Cerebellar cortex (tissue), 1 donor: ENCODE measurements at regions not wholly inside any gene's neighbourhood (a gene's known extent, or its start where the extent isn't known, plus 50 kb on each side); places are given as distances from the start of the nearest gene placed in this dataset.
"Not testable (repeated sequence)": the region's sequence is repeated elsewhere in the genome, so short reads cannot be mapped to it uniquely, and the experiment has no call there.

Experiments used
- DNase-seq: peaks from one replicate; pipeline ENCODE4 v3.0.0-alpha.2; 2015; ENCODE audit warnings: low spot score

DNA sequence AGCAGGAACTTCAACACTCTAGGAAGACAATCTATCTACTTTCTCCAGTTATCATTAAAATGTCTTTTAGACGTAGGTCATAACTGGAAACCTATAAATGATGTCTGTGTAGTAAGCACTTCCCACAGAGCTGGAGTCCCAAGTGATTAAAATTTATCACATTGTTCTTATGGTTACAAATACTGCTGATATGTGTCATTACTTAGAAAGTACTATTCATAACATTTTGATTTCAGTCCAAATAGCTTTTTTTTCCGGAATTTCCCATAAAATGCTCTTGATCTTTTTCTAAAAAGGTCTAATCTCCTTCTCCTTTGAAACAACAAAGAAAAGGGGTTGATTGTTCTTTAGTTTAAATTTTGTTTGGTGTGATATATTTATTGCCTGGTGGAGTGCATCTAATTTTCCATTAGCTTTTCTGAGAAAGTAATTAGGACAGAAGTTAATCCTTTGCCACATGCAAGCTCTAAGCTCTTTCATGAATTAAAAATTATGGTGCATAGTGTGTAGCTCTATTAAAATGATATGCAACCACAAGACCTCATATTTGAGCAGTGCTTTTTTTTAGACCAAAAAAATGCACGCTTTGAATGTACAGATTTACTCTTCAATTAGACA lies 132.7 kb upstream of the TCF21 start:
- DNase-seq = no peak

DNA sequence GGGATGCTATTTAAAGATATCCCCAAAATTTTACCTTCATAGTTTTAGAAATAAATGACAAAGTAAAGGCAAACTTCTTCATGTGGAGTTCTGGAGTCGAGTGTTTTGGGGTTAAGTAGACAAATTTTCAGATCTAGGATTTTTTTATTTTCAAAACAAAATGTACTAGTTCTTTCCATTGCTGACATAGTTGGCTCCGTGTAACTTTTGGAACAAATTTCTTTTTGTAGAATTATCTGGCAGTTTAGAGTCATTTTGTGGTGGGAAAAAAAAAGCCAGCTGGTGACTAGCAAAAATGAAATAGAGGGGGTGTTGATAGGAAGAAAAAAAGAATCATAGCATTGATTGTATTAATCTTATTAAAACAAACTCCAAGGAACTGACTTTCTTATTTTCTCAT lies 131.6 kb upstream of the TCF21 start:
- no peak for DNase-seq

DNA sequence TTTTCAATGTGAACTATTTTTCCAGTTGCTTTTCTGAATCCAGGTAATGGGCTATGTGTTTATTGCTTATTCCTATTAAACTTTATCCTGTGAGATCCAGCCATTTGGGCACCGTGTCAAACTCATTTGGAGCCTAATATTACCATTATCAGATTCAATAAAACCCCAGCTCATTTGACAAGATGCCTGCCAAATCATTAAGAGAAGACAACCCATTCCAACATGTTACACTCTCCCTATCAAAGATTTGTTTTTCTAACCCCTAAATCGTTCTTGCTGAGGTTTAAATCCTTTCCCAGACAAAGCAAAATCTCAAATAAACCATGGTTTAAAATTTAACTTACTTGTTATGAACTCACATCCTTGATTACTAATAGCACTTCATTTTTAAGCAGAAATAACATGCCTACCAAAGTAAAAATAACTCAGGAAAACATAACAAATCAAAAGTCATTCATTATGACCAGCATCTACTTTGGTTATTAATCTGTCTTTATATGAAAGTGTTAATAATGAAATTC lies 130.0 kb upstream of the TCF21 start:
- DNase-seq = no peak

DNA sequence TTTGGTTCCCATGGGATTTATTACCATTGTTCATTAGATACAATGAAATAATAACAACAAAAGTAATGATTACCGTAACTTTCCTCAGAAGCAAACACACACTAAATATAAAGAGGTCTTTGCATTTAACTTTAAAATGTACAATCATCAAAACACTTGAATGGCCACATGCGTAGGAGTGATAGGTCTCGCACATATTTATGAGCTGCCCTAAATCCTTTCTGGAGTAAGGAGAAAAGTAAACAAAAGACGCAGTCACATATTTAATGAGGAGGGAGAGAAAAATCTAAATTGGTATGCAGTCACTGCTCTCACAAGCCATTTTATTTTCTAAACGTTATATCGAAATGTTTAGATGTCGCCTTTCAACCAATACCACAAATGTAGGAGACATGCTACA lies 129.4 kb upstream of the TCF21 start:
- DNase-seq = no peak

DNA sequence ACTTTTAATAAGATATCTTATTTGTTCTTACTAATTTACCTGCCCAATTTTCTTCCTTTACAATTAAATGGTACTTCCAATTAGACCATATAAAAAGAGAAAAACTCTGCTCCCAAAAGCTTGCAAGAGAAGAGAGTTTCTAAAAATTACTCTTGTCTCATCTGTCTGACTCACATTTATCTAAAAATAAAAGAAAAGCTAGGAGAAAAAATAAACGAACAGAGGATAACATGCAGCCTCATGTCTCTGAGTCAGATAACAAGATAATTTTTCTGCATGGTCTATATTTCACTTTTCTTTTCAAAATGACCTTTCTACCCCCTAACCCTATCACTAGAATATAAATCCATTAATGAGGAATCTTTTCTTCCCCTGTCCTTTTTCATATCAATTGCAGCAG lies 127.2 kb upstream of the TCF21 start:
- no peak for DNase-seq

DNA sequence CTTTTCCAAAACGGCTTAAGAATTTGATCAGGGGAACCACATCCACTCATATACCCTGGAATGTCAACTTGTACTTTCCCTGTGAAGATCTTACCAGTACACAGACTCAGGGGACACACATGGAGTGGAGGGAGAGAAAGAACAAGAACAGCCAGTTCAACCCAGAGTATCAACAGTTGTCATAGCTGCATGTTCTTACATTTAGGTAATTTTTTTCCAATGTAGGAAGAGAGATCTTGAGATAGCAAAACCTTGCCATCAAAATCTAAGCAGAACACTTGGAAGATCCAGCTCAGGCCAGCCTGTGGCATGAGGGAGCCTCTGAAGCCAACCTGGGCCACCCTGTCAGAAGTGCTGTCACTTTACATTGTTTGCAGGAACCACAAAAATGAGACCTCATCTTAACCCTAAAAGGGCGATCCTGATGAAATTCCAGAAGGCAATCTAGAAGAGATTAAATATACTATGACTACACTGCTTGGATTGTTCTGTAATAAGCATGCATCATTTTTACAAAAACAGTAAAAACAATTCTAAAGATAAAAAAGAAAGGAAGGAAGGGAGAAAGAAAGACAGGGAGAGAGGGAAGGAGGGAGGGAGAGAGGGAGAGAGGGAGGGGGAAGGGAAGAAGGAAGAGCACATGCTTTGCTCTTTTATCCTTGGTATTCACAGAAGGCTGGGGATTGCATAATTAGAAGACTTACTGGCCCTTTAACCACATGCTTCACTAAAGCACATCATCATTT lies 124.7 kb upstream of the TCF21 start:
- DNase-seq = no peak

DNA sequence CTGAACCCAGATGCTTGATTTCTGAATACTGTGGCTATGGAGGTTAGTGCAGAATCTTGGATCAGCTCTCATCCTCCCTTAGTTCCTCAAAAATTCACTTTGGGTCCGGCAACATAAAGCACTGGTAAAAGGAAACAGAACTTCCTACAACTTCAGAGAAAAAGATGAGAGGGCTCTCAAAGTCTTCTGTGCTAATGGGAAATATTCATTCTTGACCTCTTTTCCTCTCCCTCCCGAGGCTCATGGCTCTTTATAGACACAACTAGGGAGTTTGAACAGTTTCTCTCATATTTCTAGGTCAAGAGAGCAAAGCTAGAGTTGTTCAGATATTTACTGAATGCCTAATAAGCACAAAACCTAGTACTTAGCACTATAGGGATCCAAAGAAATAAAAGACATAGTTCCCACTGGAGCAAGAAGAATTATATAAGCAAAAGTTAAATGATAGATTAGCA lies 124.1 kb upstream of the TCF21 start:
- no peak for DNase-seq

DNA sequence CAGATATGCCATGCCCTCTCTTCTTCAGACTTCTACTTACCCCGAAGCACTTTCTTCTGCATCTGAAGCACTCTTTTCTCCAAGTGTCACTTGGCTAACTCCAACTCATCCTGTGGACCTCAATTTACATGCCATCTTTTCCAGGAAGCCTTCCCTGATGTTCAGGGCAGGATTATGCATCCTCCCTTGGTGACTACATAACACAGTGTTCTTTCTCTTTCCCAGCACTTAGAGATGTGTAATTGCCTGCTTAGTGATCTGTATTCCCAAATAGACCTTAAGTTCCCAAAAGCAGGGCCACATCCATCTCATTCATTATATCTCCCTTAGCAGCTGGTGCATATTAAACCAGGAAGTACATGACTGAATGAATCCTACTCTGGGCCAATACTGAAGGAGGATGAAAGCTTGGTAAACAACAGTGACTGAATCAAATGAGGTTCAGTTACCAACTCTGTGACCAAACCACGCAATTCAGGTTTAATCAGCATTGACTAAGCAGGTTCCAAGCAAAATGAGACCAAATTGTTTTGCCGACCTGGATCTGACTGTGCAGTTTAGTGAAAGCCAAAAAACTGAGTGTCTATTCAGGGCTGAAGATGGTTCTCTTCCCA lies 121.4 kb upstream of the TCF21 start:
- no peak for DNase-seq

DNA sequence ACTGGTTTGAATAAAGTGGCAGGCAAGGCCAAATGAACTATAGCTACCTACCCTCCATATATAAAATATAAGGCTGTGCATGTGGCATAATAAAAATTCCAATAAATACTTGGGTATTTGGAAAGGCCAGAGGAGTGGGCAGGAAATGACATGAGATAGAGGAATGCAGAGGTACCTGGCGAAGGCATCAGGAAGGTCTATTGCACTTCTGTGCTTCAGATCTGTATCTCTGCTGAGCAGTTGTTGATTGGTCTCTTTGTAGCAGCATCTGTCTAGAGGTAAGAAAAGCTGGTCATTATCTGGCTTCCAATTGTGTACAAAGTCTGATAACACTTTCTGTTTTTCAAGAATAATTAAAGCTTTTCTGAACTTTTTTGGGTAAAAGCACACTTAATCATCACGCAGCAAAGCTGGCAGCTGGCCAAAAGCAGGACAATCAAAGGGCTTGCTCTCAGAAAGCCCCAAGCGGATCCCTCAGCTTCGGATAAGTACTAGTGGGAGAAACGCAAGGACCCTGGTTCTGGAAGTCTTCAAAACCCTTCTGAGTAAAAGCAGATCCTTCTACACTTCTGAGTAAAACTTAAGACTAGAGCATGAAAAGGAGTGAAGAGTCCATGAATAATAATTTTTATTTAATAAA lies 120.1 kb upstream of the TCF21 start:
- no peak for DNase-seq

DNA sequence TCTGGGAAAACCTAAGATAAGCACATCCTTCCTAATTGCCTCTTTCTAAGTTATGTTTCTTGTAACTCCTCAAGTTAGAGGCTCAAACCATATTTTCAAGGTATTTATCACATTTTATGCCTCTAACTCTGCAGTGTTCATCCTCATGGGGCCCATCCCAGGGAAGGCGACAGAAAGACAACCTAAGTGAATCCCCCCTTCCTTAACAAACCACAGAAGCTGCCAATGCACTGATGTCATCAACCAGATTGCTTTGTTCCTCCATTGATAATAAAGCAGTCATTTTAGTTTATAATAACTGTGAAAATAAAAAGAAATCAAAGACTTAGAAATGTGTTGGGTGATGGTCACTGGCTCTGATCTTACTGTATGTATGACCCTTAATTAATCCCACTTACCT lies 119.5 kb upstream of the TCF21 start:
- no peak for DNase-seq

DNA sequence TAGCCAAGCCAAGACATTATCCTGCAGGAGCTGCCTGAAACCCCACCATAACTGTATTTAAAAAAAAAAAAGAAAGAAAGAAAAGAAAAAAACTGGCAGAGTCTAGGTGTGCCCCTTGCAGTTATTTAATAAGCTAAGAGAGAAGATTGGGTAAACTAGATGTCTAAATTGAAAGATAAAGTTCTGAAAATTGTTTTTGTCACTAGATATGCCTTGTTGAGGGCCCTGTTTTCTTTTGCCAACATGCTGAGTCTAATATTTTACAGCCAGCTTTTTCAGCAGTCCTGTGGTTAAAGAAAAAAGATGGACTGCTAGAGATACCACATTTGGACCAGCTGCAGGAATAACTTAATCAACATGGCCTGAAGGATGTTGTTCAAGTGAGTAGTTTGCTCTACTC lies 116.3 kb upstream of the TCF21 start:
- DNase-seq = no peak

DNA sequence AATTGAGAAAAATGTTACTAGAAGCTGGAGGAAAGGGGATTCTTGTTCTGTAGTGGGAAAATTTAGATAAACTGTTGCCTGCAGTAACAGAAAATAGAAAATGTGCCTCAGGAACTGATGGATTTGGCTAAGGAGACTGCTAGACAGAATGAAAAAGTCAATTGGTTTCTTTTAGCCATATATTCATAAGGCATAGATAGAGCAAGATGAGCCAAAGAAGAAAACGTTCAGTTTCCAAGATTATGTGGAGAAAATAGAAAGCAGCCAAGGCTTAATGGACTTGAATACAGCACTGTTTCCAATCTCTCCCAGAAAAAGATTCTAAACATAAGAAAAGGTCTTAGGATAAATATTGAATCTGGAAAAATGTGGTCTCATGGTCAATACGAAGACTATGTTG lies 115.1 kb upstream of the TCF21 start:
- DNase-seq = no peak

DNA sequence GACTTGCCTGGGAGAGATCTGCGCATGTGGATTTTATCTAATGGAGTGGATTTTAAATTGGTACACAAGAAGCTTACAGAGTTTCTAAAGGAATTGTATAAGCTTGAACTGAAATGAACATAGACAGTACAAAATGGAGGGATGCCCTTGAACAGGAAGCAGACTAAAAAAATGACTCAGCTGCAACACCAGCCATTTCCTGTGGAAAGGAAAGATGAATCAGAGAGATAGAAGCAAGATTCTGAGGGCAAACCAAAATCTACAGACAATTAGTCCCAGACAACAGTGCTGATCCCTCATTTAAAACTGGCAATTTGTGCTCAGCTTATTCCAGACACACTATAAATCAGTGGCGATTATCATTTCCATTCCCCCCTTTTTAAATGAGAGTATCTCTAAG lies 114.6 kb upstream of the TCF21 start:
- no peak for DNase-seq

DNA sequence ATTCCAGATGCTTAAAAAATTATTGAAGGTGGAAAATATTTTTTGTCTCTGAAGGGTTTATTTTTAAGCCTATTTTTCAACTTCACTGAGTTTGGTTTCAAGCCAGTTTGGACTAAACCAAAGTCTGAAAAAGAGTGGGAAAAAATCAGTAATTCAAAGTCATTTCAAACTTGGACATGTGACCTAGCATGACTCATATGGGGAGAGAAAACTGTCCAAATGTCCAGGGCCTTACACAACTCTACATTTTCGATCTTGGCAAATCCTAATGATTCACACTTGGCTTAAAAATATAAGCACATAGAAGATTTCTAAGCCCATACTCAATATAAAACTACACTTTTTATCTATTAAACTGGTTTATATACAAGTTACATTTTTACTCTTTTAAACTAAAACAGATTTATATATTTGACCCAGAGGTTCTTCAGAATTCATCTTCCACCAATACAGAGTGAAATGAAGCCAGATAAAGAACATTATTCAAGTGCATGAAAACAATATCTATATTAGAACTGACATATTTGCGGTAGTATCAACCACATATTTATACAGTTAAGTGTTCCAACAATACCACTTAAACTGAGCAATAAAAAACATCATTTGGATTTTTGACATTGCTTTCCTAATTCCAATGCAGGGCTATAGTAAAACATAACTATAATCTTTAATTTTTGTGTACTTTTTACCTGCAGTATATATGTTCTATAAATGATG lies 110.3 kb upstream of the TCF21 start:
- DNase-seq = no peak

DNA sequence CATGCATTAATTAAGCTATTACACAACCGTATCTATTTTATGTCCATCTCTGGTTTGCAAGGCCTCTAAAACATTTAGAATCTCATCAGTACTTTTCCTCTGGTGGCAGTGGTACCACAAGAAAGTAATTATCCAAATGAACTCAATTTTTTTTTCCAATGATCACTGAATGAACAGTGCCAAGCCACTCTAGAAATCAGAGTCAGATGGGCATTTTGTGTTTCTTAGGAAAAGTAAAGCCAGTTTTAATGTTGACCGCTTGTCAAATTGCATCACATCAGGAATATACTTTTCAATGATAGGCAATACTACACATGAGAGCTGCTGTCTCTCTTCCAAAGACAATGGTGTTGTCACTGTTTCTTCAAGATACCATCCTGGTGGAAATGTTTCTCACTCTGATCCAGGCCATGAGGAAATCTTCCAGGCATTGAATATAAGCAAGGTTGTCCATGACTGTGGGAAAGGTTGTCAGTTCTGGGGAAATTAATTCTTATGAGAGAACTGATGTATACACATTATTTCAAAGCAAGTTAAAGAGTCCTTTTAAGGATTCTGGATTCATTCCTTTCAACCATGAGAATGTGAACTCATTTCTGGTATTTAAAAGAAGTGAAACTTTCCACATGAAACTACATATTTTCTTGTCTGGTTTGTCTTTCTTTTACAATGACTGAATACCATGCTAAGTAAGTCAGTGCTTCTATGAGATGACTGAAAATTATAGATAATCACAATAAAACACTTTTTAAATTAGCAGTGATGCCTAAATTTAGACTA lies 108.8 kb upstream of the TCF21 start:
- no peak for DNase-seq

DNA sequence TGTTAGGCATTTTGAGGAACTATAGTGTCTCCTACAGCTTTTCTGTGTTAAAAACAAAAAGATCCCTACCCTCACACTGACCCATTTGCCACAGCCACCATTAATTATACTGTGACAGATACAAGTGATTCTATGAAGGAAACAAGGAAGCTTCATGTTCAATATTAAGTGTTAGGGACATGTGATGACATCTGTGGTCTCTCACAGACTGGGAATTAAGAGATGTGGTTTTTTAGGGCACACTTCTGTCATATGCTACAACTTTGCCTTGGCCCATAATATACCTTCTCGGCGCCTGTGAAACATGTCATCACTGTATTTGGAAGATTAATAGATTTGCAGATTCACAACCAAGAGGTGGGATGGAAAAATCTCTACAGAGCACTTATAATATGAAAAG lies 102.9 kb upstream of the TCF21 start:
- DNase-seq = no peak

DNA sequence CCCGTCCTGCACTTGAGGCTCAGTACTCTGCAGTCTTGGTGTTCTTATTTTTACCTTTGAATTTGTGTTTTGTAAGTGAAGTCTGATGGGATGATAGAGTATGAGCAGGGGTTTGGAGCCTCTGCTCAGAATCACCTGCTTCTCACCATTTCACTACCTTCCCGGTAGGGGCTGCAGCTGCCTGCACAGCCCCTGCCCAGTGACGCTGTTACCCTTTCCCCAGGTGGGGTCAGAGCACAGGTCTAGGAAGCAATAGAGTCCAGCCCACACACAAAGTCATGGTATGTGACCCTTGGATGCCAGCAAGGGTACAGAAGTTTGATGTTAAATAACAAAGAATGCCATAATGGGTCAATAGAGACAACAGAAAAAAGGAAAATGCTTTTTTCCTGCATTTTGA lies 101.8 kb upstream of the TCF21 start:
- no peak for DNase-seq

DNA sequence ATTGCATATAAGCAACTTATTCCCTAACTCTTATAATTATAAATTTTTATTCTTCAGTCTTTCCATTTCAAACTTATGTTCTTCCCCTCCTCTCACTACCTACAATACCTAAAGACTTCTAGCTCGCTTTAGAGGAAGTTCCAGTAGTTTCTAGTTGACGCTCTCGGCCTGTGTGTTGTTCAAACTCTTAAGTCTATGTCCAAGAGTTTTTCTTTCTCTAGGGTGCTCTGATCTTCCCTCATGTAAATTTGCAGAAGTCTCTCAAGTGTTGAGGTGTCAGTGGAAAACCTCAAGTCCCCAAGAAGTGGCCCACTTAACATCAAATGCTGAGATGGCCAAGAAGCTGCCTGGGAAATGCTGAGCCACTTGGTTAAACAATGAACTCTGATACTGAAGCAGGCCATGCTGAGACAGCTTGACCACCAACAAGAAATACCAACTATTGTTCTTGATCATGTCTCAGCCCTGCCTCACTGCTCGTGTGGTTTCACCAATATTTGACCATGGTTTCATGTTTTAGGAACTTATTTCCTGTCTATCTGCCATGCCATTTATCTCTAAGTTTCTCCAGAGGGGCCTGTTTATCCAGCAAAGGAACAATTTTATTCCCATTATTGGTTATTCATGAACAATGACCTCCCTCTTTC lies 100.9 kb upstream of the TCF21 start:
- no peak for DNase-seq

DNA sequence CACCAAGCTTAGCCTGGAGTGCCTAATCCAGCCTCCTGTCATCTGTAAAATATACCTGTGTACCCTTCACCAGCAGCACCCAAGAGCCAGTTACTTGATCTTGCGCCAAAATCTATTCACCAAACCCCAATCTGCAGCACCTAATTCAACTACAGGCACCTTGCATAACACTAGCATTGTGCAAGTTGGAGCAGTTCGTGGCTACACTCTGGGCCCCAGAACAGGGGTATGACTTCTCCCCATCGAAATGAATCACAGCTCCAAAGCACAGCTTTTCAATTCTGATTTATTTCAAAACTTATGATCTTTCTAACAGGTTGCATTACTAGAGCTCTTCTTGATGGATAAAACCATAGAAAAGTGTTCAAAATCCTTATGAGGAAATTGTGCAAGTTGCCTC lies 100.4 kb upstream of the TCF21 start:
- no peak for DNase-seq

DNA sequence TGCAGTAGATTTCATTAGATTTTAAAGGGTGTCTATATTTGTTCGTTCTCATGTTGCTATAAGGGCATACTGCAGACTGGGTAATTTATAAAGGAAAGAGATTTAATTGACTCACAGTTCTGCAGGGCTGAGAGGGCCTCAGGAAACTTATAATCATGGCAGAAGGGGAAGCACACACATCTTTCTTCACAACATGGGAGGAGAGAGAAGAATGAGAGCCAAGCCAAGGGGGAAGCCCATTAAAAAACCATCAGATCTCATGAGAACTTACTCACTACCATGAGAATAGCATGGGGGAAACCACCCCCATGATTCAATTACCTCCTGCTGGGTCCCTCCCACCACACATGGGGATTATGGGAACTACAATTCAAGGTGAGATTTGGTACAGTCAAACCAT lies 99.5 kb upstream of the TCF21 start:
- not testable (repeated sequence) for DNase-seq

DNA sequence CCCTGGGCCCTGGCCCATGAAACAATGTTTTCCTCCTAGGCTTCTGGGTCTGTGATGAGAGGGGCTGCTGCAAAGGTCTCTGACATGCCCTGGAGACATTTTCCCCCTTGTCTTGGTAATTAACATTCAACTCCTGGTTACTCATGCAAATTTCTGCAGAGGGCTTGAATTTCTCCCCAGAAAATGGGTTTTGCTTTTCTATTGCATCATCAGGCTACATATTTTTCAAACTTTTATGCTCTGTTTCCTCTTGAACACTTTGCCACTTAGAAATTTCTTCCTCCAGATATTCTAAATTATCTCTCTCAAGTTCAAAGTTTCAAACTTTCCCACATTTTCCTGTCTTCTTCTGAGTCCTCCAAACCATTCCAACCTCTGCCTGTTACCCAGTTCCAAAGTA lies 98.2 kb upstream of the TCF21 start:
- not testable (repeated sequence) for DNase-seq
